Neural cell (in vitro differentiated cells): ENCODE measurements at regions not wholly inside any gene's neighbourhood (a gene's known extent, or its start where the extent isn't known, plus 50 kb on each side); places are given as distances from the start of the nearest gene placed in this dataset.

ENCODE experiments used
- H2AFZ ChIP-seq: fragments of 200-600, 300-800 bp; sonication (generic), shearing (Covaris generic); 2 replicates; pipeline ENCODE4 v1.6.0; 2014; ENCODE audit warnings: low read depth, mild to moderate bottlenecking, antibody characterized with exemption, low read length, moderate library complexity
- H3F3A ChIP-seq: fragments of 200-600 bp; shearing (Covaris generic); 2 replicates; pipeline ENCODE4 v1.6.1; 2016; ENCODE audit warnings: mild to moderate bottlenecking, moderate library complexity, mixed read lengths, antibody characterized with exemption, low read length; ENCODE audit not compliant: insufficient read depth, poor library complexity, severe bottlenecking
- H3K27ac ChIP-seq: fragments of 200-600, 300-800 bp; sonication (generic), shearing (Covaris generic); 2 replicates; pipeline ENCODE4 v1.5.1; 2014; ENCODE audit warnings: mild to moderate bottlenecking, low read length, moderate library complexity
- H3K27me3 ChIP-seq: fragments of 300-800, 200-600 bp; sonication (generic), shearing (Covaris generic); 2 replicates; pipeline ENCODE4 v1.6.0; 2014; ENCODE audit warnings: mild to moderate bottlenecking, low read depth, low read length, moderate library complexity; ENCODE audit not compliant: insufficient read depth
- H3K36me3 ChIP-seq: fragments of 300-800, 200-600 bp; sonication (generic), shearing (Covaris generic); 2 replicates; pipeline ENCODE4 v1.5.1; 2014; ENCODE audit warnings: mild to moderate bottlenecking, antibody characterized with exemption, low read length, moderate library complexity; ENCODE audit not compliant: insufficient read depth
- H3K4me2 ChIP-seq: fragments of 300-800, 200-600 bp; sonication (generic), shearing (Covaris generic); 2 replicates; pipeline ENCODE4 v1.6.0; 2014; ENCODE audit warnings: mild to moderate bottlenecking, low read length
- H3K4me3 ChIP-seq: fragments of 300-800, 200-600 bp; sonication (generic), shearing (Covaris generic); 2 replicates; pipeline ENCODE4 v1.5.1; 2014; ENCODE audit warnings: mild to moderate bottlenecking, low read length, moderate library complexity
- H3K79me2 ChIP-seq: fragments of 200-600 bp; shearing (Covaris generic); replicated peaks from 2 replicates; pipeline ENCODE4 v1.6.0; 2014; ENCODE audit warnings: mild to moderate bottlenecking, low read length, moderate library complexity; ENCODE audit not compliant: insufficient read depth
- H3K9ac ChIP-seq: fragments of 300-800, 200-600 bp; sonication (generic), shearing (Covaris generic); 2 replicates; pipeline ENCODE4 v1.6.1; 2016; ENCODE audit warnings: mild to moderate bottlenecking, low read length, mixed read lengths
- H3K9me2 ChIP-seq: fragments of 200-600 bp; shearing (Covaris generic); 2 replicates; pipeline ENCODE4 v1.6.1; 2016; ENCODE audit warnings: mild to moderate bottlenecking, low read length, mixed read lengths; ENCODE audit not compliant: insufficient read depth
- H3K9me3 ChIP-seq: fragments of 200-600, 300-800 bp; sonication (generic), shearing (Covaris generic); 2 replicates; pipeline ENCODE4 v1.6.1; 2016; ENCODE audit warnings: mild to moderate bottlenecking, mixed run types, low read length, moderate library complexity, mixed read lengths
- H4K20me1 ChIP-seq: fragments of 200-600 bp; shearing (Covaris generic); 2 replicates; pipeline ENCODE4 v1.6.1; 2016; ENCODE audit warnings: mild to moderate bottlenecking, mixed run types; ENCODE audit not compliant: insufficient read depth
- EP300 ChIP-seq: fragments of 450-650 bp; conservative IDR thresholded peaks from 2 replicates; pipeline ENCODE4 v1.6.1; 2014; ENCODE audit warnings: antibody characterized with exemption, mild to moderate bottlenecking, moderate library complexity; ENCODE audit not compliant: poor library complexity, severe bottlenecking
- EZH2 ChIP-seq: fragments of 200-600, 300-800 bp; shearing (Covaris generic), sonication (generic); IDR thresholded peaks from 2 replicates; pipeline ENCODE4 v1.6.1; 2014; ENCODE audit warnings: antibody characterized with exemption, low read length, borderline replicate concordance, mild to moderate bottlenecking; ENCODE audit not compliant: insufficient read depth, poor library complexity, severe bottlenecking
- MXI1 ChIP-seq: fragments of 450-650 bp; conservative IDR thresholded peaks from 2 replicates; pipeline ENCODE4 v1.6.1; 2014; ENCODE audit warnings: antibody characterized with exemption, mild to moderate bottlenecking; ENCODE audit not compliant: poor library complexity, severe bottlenecking
- POLR2AphosphoS5 ChIP-seq: IDR thresholded peaks from 2 replicates; pipeline ENCODE4 v1.6.1; 2012
- RAD21 ChIP-seq: fragments of 450-650 bp; conservative IDR thresholded peaks from 2 replicates; pipeline ENCODE4 v1.6.1; 2014; ENCODE audit warnings: antibody characterized with exemption, mild to moderate bottlenecking, moderate library complexity
- REST ChIP-seq: IDR thresholded peaks from 2 replicates; pipeline ENCODE4 v1.6.1; 2012; ENCODE audit warnings: borderline replicate concordance
- TF ChIP-seq, protein P1 (sequence below): fragments of 450-650 bp; IDR thresholded peaks from 2 replicates; pipeline ENCODE4 v1.5.1; 2014; ENCODE audit warnings: antibody characterized with exemption, mild to moderate bottlenecking, moderate library complexity; ENCODE audit not compliant: poor library complexity, severe bottlenecking

DNA sequence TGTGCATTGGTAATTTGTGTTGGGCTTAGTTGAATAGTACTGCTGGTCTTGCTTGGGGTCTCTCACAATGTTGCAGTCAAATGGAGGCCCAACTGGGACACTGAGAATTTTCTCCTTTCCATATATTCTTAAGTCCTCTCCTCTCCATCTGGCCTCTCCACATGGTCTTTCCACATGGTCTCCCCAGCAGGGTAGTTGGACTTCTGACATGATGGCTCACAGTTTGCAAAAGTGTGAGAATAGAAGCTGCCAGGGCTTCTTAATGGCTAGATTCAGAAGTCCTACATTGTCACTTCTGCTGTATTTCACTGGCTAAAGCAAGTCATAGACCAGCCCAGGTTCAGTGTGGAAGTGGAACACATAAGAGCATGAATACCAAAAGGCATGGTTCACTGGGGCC lies 318.5 kb upstream of the TNP1 start:
- TF ChIP-seq RAD21: no peak
- TF ChIP-seq EP300: no peak
- no peak overlapping the region for H2AFZ ChIP-seq
- H3K27me3 ChIP-seq: no peaks in the 10 kb centered on the region
- H3K27ac ChIP-seq: no peak overlapping the region
- no peak overlapping the region for H3K4me2 ChIP-seq
- no peaks in the 10 kb centered on the region for H3K79me2 ChIP-seq
- no peaks in the 10 kb centered on the region for H3K9me3 ChIP-seq
- no peaks in the 10 kb centered on the region for H3K36me3 ChIP-seq
- no peaks in the 10 kb centered on the region for H4K20me1 ChIP-seq
- H3F3A ChIP-seq: no peaks in the 10 kb centered on the region
- H3K4me3 ChIP-seq: no peak overlapping the region
- no peak overlapping the region for H3K9ac ChIP-seq
- no peaks in the 10 kb centered on the region for H3K9me2 ChIP-seq

DNA sequence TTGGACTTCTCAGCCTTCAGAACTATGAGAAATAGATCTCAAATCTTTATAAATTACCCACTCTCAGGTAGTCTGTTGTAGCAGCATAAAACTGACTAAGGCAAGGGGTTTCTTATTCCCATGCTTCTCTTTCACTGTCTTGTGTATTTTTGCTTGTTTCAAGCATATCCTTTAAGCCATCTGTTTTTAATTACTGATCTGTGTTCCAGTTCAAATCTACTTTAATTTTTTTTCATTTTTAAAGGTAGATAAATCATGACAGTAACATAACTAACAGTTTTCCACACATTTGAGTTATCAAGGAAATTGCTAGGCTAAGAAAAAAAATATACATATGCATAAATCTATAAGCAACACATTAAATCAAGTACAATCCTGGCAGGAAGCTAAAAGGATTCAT lies 317.9 kb upstream of the TNP1 start:
- Histone ChIP-seq H3F3A (no peaks in the 10 kb centered on the region), H3K9me3 (no peaks in the 10 kb centered on the region), H4K20me1 (no peaks in the 10 kb centered on the region), H3K4me3 (no peak overlapping the region), H3K9ac (no peak overlapping the region), H3K27ac (no peak overlapping the region), H3K27me3 (no peaks in the 10 kb centered on the region), H3K79me2 (no peaks in the 10 kb centered on the region), H2AFZ (no peak overlapping the region), H3K9me2 (no peaks in the 10 kb centered on the region), H3K36me3 (no peaks in the 10 kb centered on the region), H3K4me2 (no peak overlapping the region)
- TF ChIP-seq EP300 (no peak), REST (no peak)

DNA sequence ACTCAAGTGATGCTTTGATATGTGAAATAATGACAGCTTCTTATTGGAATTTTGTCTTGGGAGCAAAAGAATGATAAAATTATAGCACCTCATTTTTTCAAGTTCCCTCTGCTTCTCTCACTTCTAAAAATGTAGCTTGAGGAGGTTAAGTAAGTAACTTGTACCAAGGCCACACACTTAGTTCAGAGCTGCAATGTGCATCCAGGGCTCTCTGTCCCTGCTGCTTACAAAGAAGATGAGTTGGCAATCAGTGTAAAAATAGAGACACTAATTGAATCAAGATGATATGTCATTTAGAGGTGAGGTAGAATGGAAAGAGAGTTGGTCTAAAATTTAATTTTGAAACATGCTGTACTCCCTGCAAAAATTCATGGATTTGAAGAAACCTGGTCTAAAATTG lies 312.0 kb upstream of the TNP1 start:
- Histone ChIP-seq H3F3A (no peaks in the 10 kb centered on the region), H4K20me1 (no peaks in the 10 kb centered on the region), H2AFZ (no peak overlapping the region), H3K27ac (no peak overlapping the region), H3K4me2 (no peak overlapping the region), H3K27me3 (no peaks in the 10 kb centered on the region), H3K4me3 (no peak overlapping the region), H3K9me2 (no peaks in the 10 kb centered on the region), H3K36me3 (no peaks in the 10 kb centered on the region), H3K79me2 (no peaks in the 10 kb centered on the region), H3K9me3 (no peaks in the 10 kb centered on the region), H3K9ac (no peak overlapping the region)
- TF ChIP-seq MXI1 (no peak), EZH2 (no peak), POLR2AphosphoS5 (no peak), EP300 (no peak)
- TF ChIP-seq, protein P1, sequence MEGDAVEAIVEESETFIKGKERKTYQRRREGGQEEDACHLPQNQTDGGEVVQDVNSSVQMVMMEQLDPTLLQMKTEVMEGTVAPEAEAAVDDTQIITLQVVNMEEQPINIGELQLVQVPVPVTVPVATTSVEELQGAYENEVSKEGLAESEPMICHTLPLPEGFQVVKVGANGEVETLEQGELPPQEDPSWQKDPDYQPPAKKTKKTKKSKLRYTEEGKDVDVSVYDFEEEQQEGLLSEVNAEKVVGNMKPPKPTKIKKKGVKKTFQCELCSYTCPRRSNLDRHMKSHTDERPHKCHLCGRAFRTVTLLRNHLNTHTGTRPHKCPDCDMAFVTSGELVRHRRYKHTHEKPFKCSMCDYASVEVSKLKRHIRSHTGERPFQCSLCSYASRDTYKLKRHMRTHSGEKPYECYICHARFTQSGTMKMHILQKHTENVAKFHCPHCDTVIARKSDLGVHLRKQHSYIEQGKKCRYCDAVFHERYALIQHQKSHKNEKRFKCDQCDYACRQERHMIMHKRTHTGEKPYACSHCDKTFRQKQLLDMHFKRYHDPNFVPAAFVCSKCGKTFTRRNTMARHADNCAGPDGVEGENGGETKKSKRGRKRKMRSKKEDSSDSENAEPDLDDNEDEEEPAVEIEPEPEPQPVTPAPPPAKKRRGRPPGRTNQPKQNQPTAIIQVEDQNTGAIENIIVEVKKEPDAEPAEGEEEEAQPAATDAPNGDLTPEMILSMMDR: no peak
